Effector memory CD8-positive, alpha-beta T cell (primary cell): ENCODE measurements at regions not wholly inside any gene's neighbourhood (a gene's known extent, or its start where the extent isn't known, plus 50 kb on each side); places are given as distances from the start of the nearest gene placed in this dataset.
A peak's percentile ranks its signal among the peaks of the same experiment; 100 is the strongest.
"Not testable (repeated sequence)": the region's sequence is repeated elsewhere in the genome, so short reads cannot be mapped to it uniquely, and the experiment has no call there.

Experiments used
- ATAC-seq: fragments of 150-1000 bp; cut with Tn5 transposase; replicated peaks from 2 replicates; pipeline ENCODE4 v1.10.0; 2021; ENCODE audit warnings: mild to moderate bottlenecking, moderate library complexity
- DNase-seq, 3 experiments: peaks; one replicate each; pipeline ENCODE4 v3.0.0; 2021
- H3K27ac Mint-ChIP-seq, 2 donors: one replicate each; pipeline ENCODE4 v1.8.0; 2022; ENCODE audit warnings: mild to moderate bottlenecking in 2 of 2, mixed read lengths in 2 of 2, moderate library complexity in 2 of 2
- H3K27me3 Mint-ChIP-seq, 2 donors: one replicate each; pipeline ENCODE4 v1.8.0; 2022; ENCODE audit warnings: mixed read lengths in 2 of 2
- H3K36me3 Mint-ChIP-seq: one replicate; pipeline ENCODE4 v1.8.0; 2022; ENCODE audit warnings: mild to moderate bottlenecking, moderate library complexity, mixed read lengths; ENCODE audit not compliant: insufficient read depth
- H3K4me1 Mint-ChIP-seq, 2 donors: one replicate each; pipeline ENCODE4 v1.8.0; 2022; ENCODE audit warnings: low read depth in 2 of 2, mixed read lengths in 2 of 2
- H3K4me3 Mint-ChIP-seq, 2 donors: one replicate each; pipeline ENCODE4 v1.8.0; 2022; ENCODE audit warnings: mild to moderate bottlenecking in 2 of 2, mixed read lengths in 2 of 2, moderate library complexity in 2 of 2
- H3K9me3 Mint-ChIP-seq, 2 donors: one replicate each; pipeline ENCODE4 v1.8.0; 2022; ENCODE audit warnings: mixed read lengths in 2 of 2

DNA sequence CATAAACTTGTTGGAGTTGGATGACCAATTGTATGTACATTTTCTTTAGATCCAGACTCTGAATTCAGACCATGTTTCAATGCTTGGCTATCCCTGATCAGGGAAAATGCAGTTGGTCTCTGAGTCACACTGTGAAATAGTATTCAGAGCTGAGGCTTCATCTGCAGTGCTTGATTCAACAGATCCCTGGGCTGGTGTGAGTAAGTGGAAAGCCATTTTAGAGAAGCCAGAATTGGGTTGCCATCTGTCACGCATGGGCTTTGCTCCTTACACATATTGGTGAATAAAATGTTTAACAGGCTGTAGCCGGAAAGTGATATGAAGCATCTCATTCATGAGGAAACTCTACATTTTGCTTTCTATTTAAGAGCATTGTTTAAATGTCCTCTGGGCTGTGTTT lies 50.0 kb upstream of the ACYP2 start:
- Mint-ChIP-seq H3K4me1 (peaks cover 3 to 11% of the 10 kb centered on the region in 2 donors), H3K9me3 (no peaks in the 10 kb centered on the region), H3K27me3 (no peaks in the 10 kb centered on the region), H3K27ac (no peak overlapping the region), H3K36me3 (no peaks in the 10 kb centered on the region), H3K4me3 (no peak overlapping the region)
- DNase-seq (no peak), ATAC-seq (no peak)

DNA sequence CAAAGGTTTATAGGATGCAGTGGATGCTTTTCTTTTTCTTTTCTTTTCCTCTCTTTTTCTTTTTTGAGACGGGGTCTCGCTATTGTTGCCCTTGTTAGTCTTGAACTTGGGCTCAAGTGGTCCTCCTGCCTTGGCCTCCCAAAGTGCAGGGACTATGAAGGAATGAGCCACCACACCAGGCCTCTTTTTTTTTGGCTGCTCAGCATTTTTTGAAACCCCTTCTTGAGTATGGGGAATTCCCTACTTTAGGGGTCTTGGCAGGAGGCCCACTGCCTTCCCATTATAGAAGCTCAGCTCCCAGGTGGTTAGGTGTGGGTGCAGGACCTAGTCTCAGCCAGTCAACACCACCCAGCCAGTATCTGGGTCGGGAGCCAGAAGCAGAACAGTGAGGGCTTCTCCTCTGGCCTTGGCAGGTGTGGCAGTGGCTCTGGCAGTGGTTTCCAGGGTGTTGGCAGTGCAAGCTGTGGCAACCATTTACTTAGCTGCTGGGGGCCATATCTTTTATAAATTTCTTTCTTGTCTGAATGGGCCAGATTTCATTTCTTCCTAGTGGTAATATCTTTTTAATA lies 51.4 kb upstream of the ACYP2 start:
- no peaks in the 10 kb centered on the region for H3K36me3 Mint-ChIP-seq
- H3K4me1 Mint-ChIP-seq, result peaks cover 3 to 11% of the 10 kb centered on the region in 2 donors
- DNase-seq, result no peak
- no peak overlapping the region for H3K27ac Mint-ChIP-seq
- no peak for ATAC-seq
- no peak overlapping the region for H3K4me3 Mint-ChIP-seq
- H3K27me3 Mint-ChIP-seq, result no peaks in the 10 kb centered on the region
- H3K9me3 Mint-ChIP-seq, result no peaks in the 10 kb centered on the region

DNA sequence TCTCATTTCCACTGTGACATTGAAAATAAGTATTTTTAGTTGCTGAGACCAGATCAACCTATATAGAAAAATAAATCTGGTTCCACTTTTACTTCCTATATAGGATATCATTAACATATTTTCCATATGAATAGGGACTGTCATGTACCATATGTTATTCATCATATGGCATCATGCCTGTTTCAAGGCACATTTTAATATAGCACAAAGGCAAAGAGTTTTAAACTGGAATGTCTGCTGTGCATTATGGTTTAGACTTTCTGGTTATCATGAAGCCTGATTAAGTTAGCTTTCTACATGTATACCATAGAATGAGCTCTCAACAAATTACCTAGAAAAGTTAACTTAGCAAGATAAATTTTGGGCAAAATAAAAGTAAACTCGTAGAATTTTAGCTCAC lies 53.0 kb upstream of the ACYP2 start:
- no peaks in the 10 kb centered on the region for H3K27me3 Mint-ChIP-seq
- no peak overlapping the region for H3K4me3 Mint-ChIP-seq
- H3K27ac Mint-ChIP-seq, result no peak overlapping the region
- no peak for ATAC-seq
- H3K9me3 Mint-ChIP-seq, result no peaks in the 10 kb centered on the region
- peaks cover 3 to 11% of the 10 kb centered on the region in 2 donors for H3K4me1 Mint-ChIP-seq
- no peaks in the 10 kb centered on the region for H3K36me3 Mint-ChIP-seq
- no peak for DNase-seq

DNA sequence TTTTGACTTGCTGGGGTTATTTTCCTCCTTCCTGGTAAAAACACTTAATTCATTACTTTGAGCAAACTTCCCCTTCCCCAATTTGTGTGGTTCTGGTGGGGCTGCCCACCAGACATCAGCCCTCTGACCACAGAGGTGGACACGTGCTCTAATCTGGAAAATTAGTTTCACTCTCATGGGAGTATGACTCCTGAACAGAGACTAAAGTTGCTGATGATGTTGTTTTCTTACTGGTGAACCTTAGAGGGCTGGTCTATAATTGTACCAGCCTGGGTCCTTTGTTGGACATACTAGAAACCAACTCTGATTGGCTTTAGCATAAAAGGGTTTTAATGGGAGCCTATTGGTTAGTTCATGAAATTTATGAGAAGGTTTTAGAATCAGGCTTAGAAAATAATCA lies 54.1 kb upstream of the ACYP2 start:
- H3K27ac Mint-ChIP-seq, result no peak overlapping the region
- H3K4me1 Mint-ChIP-seq, result peaks cover 3 to 11% of the 10 kb centered on the region in 2 donors
- H3K4me3 Mint-ChIP-seq, result no peak overlapping the region
- H3K9me3 Mint-ChIP-seq, result no peaks in the 10 kb centered on the region
- no peaks in the 10 kb centered on the region for H3K36me3 Mint-ChIP-seq
- no peaks in the 10 kb centered on the region for H3K27me3 Mint-ChIP-seq
- no peak for DNase-seq
- no peak for ATAC-seq

DNA sequence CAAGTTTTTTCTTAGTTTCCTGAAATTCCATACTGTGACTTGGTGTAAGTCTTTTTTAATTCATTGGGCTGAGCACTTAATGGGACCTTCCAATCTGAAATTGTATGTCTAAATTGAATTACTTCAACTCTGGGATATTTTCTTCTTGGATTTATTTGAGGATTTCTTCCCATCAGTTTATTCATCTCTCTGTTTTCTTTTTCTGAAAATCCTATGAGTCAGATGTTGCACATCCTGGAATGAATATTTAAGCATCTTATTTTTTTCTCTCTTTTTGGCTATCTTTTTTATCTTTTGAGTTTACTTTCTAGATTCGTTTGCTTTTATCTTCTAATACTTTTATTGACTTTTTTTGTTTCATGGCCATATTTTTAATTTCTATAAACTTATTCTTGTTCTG lies 55.4 kb upstream of the ACYP2 start:
- Mint-ChIP-seq H3K27me3 (no peaks in the 10 kb centered on the region), H3K36me3 (no peaks in the 10 kb centered on the region), H3K27ac (no peak overlapping the region), H3K9me3 (no peaks in the 10 kb centered on the region), H3K4me3 (no peak overlapping the region), H3K4me1 (peaks cover 3 to 11% of the 10 kb centered on the region in 2 donors)
- no peak for ATAC-seq
- DNase-seq, result no peak

DNA sequence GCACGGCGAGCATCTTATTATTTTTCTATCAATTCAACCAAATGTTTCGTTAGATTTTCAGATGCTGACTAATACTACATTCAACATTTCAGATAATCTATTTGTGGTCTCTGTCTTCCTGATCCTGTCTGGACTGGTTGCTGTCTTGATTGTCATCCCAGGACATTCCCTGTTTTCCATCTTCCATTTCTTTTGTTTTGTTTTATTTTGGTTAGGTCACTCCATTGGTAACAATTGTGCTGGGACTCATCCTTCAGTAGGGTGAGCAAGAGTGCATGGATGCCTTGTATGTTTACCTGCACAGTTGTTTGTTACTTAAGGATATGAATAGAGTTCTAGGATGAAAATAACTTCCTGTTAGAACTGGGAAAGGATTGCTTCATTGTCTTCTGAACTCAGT lies 55.9 kb upstream of the ACYP2 start:
- Mint-ChIP-seq H3K27ac (no peak overlapping the region), H3K4me1 (peaks cover 5 to 14% of the 10 kb centered on the region in 2 donors), H3K9me3 (no peaks in the 10 kb centered on the region), H3K27me3 (no peaks in the 10 kb centered on the region), H3K36me3 (no peaks in the 10 kb centered on the region), H3K4me3 (no peak overlapping the region)
- DNase-seq (no peak), ATAC-seq (no peak)

DNA sequence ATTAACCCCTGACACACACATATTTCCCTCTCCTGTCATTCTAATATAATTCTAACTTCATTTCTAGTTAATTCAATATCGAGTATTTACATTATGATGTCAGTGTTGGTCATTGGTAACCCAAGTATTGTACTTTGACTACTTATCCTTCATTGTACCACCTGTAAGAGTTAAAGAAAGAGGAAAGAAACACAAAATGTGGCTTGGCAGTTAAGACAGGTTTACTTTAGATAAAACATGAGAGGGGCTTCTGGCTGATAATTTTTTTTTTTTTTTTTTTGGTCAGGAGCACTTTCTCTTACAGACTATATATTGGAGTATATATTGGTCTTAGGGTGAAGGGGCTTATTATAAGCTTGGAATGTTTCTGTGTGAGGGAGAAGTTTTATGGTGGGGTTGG lies 57.0 kb upstream of the ACYP2 start:
- Mint-ChIP-seq H3K36me3 (no peaks in the 10 kb centered on the region), H3K27me3 (no peaks in the 10 kb centered on the region), H3K27ac (no peak overlapping the region), H3K9me3 (no peaks in the 10 kb centered on the region), H3K4me3 (no peak overlapping the region), H3K4me1 (peaks cover 11 to 24% of the 10 kb centered on the region in 2 donors)
- DNase-seq (no peak), ATAC-seq (no peak)

DNA sequence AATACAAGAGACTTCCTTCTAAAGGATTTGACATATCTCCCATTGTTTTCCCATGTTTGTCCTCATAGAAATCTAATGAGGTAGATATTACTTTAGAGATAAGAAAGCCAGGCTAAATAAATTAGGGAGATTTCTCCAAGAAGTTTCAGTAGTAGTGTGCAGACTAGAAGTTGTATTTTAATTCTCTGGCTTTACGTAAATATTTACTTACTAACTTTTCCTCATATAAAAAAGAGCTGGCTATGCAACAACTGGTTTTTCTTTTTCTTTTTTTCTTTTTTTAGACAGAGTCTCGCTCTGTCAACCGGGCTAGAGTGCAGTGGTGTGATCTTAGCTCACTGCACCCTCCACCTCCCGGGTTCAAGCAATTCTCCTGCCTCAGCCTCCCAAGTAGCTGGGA lies 60.6 kb upstream of the ACYP2 start:
- Mint-ChIP-seq H3K4me3 (peak overlapping the region; percentile 59 to 79), H3K36me3 (no peaks in the 10 kb centered on the region), H3K27ac (peak overlapping the region; percentile 87 to 97)

DNA sequence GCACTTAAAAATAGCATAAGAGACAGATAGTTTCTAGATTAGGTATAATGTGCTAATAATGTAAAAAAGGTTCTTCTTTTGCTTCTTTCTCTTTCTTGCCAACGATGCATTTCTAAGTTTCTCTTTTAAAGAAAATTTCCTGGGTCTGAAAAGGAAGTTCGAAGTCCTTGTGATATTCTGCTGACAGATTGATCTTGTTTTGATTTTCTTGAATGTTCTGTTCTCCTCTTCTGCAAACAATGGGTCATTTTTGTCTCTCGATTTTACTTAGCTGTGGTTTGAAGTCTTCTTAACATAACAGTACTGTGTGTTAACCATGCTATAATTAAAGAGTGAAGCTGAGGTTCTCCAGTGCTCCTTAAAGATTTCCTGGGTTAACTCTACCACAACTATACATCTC lies 61.1 kb upstream of the ACYP2 start:
- no peaks in the 10 kb centered on the region for H3K27me3 Mint-ChIP-seq
- H3K4me3 Mint-ChIP-seq, result peak overlapping the region; percentile 59 to 79
- DNase-seq (no peak), ATAC-seq (no peak)
- H3K9me3 Mint-ChIP-seq, result no peaks in the 10 kb centered on the region
- peak overlapping the region; percentile 87 to 97 for H3K27ac Mint-ChIP-seq
- H3K4me1 Mint-ChIP-seq, result peaks cover 16 to 27% of the 10 kb centered on the region in 2 donors
- H3K36me3 Mint-ChIP-seq, result no peaks in the 10 kb centered on the region

More for the DNA sequence above, 60.6 kb upstream of the ACYP2 start:
- no peak for ATAC-seq
- no peak for DNase-seq
- peaks cover 16 to 27% of the 10 kb centered on the region in 2 donors for H3K4me1 Mint-ChIP-seq
- H3K9me3 Mint-ChIP-seq, result no peaks in the 10 kb centered on the region
- no peaks in the 10 kb centered on the region for H3K27me3 Mint-ChIP-seq

DNA sequence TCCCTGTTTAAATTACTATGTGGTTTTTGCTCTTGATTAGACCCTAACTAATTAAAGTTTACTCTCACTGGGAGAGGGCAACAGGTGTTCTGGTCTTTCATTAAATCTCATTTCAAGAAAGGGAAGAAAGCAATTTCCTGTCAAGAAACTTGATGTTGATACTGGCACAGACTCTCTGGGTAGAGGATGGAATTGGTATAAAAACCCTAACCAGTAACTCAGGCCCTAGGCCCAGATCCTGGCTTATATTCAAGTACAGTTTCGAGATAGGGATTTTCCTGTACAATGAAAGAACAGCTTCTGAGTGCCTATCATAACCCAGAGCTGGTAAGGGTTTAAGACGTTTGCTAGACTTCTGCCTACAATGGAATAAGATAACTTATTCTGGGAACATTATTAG lies 61.6 kb upstream of the ACYP2 start:
- no peaks in the 10 kb centered on the region for H3K27me3 Mint-ChIP-seq

DNA sequence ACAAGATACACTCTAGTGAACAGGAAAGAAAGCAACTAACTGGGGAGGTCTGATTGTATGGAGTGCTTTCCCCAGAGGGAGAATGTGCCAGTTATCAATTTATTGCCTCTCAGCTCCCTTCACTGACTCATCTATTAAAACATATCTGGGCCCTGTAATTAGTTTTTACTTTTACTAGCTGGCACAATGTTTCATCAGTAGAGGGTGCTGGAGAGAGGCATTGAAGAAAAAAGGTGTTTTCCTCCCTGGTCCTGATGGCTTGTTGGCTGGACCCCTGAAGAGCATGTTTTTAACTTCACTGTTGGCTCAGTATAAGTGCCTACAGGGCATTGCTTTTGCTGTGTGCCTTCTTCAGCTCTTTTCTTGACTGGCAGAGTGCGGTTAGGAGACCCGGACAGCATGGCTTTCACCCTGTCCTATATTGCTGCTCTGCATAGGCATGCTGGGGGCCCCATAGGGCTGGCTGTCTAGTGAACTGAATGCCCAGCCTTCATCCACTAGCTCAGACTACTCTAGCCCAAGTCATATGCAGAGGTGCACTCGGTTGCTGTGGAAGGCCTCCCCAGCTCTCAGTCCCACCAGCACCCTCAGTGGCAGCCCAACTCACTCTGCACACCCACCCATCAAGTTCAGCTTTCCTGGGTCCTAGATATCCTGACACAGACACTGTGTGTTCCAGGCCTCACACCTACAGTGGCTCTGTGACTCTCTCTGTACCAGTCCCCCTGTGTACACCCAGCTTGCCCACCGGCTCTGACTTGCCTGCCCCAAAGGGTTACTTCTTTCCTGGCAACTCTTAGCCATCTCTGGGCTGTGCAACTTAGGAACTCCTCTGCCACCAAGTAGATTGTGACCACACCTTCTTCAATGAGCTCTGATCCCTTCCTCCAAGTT lies 62.3 kb upstream of the ACYP2 start:
- H3K27ac Mint-ChIP-seq, result peak overlapping the region; percentile 87 to 97
- H3K27me3 Mint-ChIP-seq, result no peaks in the 10 kb centered on the region
- H3K4me3 Mint-ChIP-seq, result peak overlapping the region; percentile 59 to 79
- H3K4me1 Mint-ChIP-seq, result peaks cover 19 to 34% of the 10 kb centered on the region in 2 donors
- ATAC-seq (peak; percentile 39), DNase-seq (no peak)
- H3K9me3 Mint-ChIP-seq, result no peaks in the 10 kb centered on the region
- peaks cover under 1% of the 10 kb centered on the region for H3K36me3 Mint-ChIP-seq

More for the DNA sequence above, 61.6 kb upstream of the ACYP2 start:
- Mint-ChIP-seq H3K27ac (peak overlapping the region; percentile 87 to 97), H3K9me3 (no peaks in the 10 kb centered on the region), H3K4me1 (peaks cover 16 to 27% of the 10 kb centered on the region in 2 donors), H3K4me3 (peak overlapping the region; percentile 59 to 79), H3K36me3 (no peaks in the 10 kb centered on the region)
- peak; percentile 17 for ATAC-seq
- no peak for DNase-seq

DNA sequence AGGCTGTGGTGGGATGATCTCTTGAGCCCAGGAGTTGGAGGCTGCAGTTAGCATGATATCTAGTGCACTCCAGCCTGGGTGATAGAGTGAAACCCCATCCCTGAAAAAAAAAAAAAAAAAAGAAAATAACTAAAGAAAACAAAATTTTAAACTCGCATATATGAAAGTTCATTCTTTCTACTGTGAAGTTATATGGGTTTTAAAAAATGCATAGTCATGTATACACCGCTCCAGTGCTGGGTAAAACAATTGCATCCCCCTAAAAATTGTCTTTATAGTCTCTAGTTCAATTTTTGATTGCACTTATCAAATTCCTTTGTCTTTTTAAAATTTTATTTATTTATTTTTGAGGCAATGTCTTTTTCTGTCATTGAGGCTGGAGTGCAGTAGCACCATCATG lies 65.0 kb upstream of the ACYP2 start:
- Mint-ChIP-seq H3K9me3 (no peaks in the 10 kb centered on the region), H3K4me3 (no peak overlapping the region), H3K4me1 (peaks cover 20 to 46% of the 10 kb centered on the region in 2 donors), H3K36me3 (peaks cover 3% of the 10 kb centered on the region), H3K27ac (peak overlapping the region in 1 of 2 donors; percentile 27), H3K27me3 (no peaks in the 10 kb centered on the region)
- no peak for DNase-seq
- no peak for ATAC-seq

DNA sequence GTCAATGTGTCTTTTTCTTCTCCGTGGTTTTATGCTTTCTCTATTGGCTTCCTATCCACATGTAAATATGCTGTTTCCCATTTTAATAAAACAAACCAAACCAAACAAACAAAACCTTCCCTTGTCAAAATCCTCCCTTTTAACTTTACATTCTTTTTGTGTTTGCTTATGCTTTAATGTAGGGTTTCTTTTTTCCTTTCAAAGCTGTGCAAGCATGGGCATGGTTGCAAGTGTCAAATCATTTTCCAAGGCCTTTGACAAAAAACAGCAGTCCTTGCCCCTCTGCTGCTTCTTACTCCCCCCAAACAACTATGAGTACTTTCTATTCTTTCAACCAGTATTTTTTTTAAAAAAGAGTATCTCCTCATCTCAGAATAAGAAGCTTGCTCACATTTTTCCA lies 66.0 kb upstream of the ACYP2 start:
- H3K27ac Mint-ChIP-seq, result peak overlapping the region; percentile 27 to 55
- peaks cover 17 to 41% of the 10 kb centered on the region in 2 donors for H3K4me1 Mint-ChIP-seq
- ATAC-seq (no peak), DNase-seq (no peak)
- H3K27me3 Mint-ChIP-seq, result no peaks in the 10 kb centered on the region
- H3K9me3 Mint-ChIP-seq, result peaks cover 0 to 3% of the 10 kb centered on the region in 2 donors
- H3K36me3 Mint-ChIP-seq, result peaks cover 3% of the 10 kb centered on the region
- H3K4me3 Mint-ChIP-seq, result no peak overlapping the region

DNA sequence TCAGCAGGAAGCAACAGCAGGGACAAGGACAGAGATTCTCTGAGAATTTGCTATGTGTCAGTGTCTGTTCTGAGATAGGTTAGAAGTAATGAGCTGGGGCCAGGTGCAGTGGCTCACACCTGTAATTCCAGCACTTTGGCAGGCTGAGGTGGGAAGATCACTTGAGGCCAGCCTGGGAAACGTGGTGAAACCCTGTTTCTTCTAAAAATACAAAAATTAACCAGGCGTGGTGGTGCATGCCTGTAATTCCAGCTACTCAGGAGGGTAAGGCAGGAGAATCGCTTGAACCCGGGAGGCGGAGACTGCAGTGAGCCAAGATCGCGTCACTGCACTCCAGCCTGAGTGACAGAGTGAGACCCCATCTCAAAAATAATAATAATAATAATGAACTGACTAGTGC lies 66.5 kb upstream of the ACYP2 start:
- H3K36me3 Mint-ChIP-seq, result not testable (repeated sequence)

More for the DNA sequence above, 66.5 kb upstream of the ACYP2 start:
- Mint-ChIP-seq H3K4me1 (peaks cover 13 to 36% of the 10 kb centered on the region in 2 donors), H3K27ac (peak overlapping the region in 1 of 2 donors; percentile 55)
- DNase-seq, H3K27me3 Mint-ChIP-seq, H3K4me3 Mint-ChIP-seq, H3K9me3 Mint-ChIP-seq, ATAC-seq: not testable (repeated sequence)
